ENCODE measurements at regions not wholly inside any gene's neighbourhood (a gene's known extent, or its start where the extent isn't known, plus 50 kb on each side); places are given as distances from the start of the nearest gene placed in this dataset.
"Not testable (repeated sequence)": the region's sequence is repeated elsewhere in the genome, so short reads cannot be mapped to it uniquely, and the experiment has no call there.

DNA sequence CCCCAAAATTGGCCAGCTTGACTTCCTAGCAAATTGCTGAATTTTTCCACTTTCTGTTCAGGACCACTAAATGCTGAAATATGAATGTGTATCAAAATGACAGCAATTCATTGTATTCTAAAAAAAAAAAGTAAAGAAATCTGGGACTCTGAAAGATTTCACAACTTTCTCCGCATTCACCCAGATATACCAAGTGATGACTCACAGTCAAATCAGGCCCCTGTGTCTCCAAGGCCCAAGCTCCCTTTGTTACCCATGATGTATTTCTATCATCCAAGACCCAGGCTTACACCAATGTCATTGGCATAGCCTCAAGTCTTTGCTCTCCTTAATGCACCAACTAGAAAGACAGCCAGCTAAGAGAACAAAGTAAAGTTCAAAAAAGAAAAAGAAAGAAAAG, 493.9 kb downstream of the NTRK2 start:
- DNase-seq (ENCODE audit: extremely low read depth in 1 of 2, low read depth in 1 of 2), result no peak

DNA sequence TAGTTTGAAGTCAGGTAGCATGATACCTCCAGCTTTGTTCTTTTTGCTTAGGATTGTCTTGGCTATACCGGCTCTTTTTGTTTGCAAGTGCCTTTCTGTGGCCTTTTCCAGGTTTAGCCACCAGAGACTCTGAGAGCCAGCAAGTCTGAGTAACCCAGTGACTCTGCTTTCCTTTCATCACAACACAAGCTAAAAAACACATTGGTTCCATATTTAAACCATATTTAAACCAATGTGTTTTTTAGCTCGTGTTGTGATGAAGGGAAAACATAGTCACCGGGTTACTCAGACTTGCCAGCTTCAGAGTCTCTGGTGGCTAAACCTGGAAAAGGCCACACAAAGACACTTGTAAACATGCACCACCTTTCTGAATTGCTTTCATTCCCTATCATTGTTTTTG, 493.3 kb downstream of the NTRK2 start:
- no peak for DNase-seq (ENCODE audit: extremely low read depth in 1 of 2, low read depth in 1 of 2)

DNA sequence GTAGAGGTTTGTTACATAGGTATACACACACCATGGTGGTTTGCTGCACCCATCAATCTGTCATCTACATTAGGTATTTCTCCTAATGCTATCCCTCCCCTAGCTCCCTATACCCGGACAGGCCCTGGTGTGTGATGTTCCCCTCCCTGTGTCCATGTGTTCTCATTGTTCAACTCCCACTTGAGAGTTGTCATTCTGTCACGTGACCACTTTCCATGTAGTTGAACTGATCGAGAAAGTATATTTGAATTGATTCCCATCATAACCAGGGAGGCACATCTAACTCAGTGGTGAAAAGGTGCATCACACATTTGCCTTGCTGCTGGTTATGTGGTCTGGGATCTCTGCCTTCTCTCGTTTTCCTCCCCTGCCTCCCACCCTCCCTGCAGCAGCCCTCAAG, 491.4 kb downstream of the NTRK2 start:
- DNase-seq (ENCODE audit: extremely low read depth in 1 of 2, low read depth in 1 of 2), result not testable (repeated sequence)

DNA sequence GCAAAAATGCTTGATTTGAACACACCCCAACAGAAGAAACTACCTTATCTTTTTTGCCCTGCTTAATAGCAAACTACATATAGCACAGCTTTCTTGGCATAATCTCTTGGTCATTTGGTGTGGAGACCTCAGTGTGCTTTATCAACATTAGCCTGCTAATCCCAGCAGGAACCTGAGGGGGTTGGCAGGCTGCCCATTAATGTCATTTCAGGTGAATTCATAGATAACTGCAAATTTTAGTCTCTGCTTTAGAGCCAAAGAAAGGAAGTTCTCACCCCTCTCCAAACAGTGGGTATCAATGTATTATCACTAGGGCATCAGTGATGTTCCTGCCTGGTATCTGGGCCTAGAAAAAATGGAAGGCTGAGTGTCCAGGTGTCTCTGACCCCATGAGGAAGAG, 489.0 kb downstream of the NTRK2 start:
- DNase-seq (ENCODE audit: extremely low read depth in 1 of 2, low read depth in 1 of 2), result no peak

DNA sequence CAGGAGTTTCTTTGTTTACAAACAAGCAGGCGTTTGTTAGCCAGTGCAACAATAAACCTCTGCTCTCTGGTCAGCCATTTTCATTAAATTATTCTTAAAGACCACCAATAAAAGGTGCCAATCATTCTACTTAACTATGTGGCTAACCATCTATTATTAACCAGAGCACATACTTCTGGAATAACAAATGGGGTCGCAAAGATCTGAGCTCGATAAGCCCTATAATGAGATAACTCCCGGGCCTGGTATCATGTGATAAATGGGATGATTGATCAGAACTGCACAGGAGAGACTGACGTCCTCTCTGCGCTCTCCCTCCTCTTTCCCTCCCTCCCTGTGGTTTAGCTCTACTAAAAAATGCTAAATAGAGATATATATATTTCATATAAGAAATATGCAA, 488.2 kb downstream of the NTRK2 start:
- DNase-seq (ENCODE audit: extremely low read depth in 1 of 2, low read depth in 1 of 2), result no peak

DNA sequence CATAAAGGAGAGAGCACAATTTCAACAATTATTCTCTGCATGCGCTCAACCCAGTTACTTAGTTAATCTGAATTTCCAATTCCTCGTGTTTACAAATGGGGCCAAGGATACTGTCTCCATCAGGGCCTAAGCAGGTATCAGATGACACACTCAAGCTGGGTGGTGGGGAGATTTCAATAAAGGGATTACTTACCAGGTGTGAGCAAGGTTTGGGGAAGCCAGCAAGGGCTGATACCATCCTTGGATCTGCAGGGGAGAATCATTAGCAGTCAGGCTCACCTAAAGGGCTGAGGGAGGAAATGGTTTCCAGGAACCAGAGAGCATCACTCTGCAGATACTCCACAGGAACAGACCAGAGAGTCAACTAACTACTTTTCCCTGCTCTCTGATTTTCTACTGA, 487.1 kb downstream of the NTRK2 start:
- DNase-seq (ENCODE audit: extremely low read depth in 1 of 2, low read depth in 1 of 2), result no peak

DNA sequence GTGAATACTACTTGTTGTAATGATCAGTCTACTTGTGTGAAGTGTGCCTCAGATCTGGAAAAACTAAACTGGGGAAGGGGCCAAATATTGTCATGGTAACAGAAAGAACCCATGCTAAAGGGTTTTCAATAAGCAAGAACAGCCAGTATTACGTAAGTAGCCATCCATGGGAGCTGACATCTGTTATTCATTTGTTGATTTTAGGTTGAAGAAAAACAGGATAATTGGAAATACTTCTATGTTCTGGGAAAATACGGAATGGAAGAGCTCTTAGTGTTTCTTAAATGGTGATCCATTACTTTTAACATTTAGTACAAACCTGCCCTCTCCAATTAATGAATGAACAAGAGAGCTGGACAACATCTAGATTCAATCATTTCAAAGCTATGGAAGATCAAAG, 485.8 kb downstream of the NTRK2 start:
- no peak for DNase-seq (ENCODE audit: extremely low read depth in 1 of 2, low read depth in 1 of 2)

DNA sequence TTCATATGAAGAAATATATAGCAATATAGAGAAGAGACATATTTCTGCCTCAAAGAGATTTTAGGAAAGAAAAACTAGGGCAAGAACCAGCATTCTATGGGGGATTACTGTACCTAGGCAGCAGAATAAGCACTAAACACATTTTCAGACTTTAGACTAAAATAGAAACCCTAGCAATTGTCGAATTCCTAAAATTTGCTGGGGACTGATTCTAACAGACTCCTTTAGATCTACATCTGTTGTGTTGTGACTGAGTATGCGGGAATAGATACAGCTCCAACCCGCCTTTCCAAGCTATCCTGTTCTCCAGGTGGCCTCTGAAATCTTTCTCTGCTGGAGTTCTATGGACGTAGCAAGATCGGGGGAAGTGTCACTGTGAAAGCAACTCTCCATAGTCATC, 482.2 kb downstream of the NTRK2 start:
- DNase-seq (ENCODE audit: extremely low read depth in 1 of 2, low read depth in 1 of 2), result no peak

DNA sequence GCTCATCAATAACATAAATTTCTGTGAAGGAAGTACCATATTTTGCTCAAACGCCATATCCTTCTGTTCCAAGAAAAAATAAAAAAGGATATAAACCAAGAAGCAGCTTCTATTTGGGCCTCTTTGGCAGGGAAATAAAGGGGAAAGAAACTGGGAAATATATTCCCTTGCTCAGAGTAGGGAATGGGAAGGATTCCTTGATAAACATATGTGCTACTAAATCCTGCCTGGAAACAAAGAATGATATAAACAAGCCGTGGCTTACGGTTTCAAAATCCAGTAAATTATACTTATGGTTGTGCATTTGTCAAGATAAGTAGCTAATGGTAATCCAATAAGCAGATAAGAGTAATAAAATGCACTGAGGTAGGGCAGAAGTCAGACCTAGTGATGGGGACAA, 481.6 kb downstream of the NTRK2 start:
- no peak for DNase-seq (ENCODE audit: extremely low read depth in 1 of 2, low read depth in 1 of 2)

DNA sequence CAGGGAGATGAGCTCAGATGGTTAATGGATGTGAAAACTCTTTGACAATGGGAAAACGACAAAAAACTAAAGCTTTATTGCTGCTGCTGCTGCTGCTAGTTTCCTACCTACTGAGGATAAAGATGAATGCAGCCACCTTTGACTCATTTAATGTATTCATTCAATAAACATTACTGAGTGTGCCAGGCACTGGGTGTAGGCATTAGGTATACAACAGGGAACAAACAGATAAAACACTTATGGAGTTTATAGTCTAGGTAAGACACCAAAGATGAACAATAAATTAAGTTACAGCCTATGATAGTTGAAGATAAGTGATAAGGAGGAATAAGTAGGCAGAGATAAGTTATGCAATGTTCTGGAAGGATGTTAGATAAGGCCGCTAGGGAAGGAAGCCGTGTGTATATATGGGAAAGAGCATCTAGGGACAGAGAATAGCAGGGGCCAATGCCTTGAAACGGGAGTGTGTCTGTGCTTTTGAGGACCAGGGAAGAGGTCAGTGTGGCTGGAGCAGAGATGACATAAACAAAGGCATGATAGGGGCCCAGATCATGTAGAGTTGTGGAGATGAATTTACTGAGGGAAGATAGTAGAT, 477.6 kb downstream of the NTRK2 start:
- DNase-seq (ENCODE audit: extremely low read depth in 1 of 2, low read depth in 1 of 2), result no peak

DNA sequence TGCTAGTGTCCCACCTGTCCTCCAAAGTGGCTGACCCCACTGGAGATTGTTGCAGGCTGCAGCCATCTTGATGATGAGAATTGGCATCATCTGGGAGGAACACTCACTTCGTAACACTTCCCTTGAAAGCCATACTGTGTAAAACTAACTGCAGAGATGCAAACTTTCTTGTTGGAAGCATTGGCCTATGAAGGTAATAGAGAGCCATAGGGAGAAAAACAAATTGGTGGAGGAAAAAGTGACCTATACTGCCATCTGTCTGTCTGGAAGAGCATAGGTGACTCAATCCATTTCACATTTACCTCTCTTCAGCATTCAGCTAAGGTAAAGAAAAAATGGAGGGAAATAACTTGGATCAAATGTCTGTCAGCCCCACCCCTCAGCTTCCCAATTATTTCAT, 473.4 kb downstream of the NTRK2 start:
- no peak for DNase-seq (ENCODE audit: extremely low read depth in 1 of 2, low read depth in 1 of 2)

DNA sequence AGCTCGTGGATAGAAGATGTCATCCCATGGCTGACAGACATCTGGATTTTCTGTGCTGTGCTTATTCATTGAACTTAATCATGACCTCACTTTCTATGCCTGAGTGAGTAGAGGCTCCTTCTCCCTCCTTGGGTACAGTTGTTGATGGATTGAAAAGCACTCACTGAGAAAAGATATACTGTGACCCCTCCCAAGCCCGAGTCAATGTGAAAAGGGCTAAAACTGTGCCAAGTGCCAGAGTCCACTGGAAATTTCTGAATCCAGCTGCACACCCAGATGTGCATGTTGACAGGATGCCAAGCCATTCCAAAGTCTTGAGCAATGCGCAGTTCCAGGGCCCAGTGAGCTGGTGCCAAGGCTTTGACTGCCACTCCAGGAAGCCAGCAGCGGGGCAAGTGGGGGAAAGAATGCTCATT, 473.0 kb downstream of the NTRK2 start:
- DNase-seq (ENCODE audit: extremely low read depth in 1 of 2, low read depth in 1 of 2), result no peak

DNA sequence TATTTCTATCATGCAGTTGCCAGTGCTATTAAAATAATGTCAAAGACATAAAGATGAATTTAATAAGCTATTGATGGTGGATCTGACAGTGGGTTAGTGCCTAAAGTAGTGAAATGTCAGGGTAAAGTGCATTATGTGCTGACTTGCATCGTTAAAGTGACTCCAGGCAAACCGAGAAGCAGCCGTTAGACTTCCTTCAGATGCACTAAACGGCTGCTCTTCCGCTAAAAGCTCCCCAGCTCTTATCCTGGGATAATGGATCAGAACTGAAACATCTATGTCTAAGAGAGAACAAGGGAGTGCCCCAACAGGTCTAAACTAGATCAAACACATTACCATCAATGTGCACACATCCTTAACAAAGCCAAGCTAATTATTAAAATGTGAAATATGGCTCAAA, 468.2 kb downstream of the NTRK2 start:
- no peak for DNase-seq (ENCODE audit: extremely low read depth in 1 of 2, low read depth in 1 of 2)

DNA sequence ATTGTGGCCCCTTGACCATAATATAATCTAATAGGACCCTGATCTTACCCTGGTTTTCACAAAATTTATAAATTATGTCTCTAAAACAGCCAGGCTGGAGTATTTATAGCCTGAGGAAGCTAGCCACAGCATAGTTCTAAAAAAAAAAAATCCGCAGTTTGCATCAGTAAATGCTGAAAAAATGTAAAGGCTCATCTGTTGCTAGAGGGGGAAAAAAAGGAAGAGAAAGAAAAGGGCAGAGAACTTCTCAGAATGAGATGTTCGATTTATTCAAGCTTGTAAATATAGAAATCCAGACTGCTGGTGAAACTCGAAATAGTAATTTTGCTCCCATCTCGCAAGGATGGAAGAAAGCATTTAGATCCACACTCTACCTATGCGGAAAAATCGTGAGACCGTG, 467.5 kb downstream of the NTRK2 start:
- no peak for DNase-seq (ENCODE audit: extremely low read depth in 1 of 2, low read depth in 1 of 2)

DNA sequence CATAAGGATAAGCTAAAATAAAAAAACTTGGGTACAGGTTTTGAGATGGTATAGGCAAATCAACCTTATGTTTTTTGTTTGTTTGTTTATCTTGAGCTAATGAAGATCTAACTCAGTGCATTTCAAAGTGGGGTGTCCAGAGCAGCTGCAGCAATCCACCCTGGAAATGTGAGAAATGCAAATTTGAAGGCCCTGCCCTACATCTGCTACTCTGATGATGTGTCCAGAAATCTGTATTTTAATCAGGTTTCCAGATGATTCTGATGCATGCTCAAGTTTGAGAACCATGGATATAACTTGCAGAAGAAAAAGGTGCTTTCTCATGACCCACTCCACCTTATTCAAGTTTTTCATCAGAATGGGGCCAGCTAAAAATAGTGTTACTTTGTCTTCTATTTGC, 467.0 kb downstream of the NTRK2 start:
- DNase-seq (ENCODE audit: extremely low read depth in 1 of 2, low read depth in 1 of 2), result no peak

DNA sequence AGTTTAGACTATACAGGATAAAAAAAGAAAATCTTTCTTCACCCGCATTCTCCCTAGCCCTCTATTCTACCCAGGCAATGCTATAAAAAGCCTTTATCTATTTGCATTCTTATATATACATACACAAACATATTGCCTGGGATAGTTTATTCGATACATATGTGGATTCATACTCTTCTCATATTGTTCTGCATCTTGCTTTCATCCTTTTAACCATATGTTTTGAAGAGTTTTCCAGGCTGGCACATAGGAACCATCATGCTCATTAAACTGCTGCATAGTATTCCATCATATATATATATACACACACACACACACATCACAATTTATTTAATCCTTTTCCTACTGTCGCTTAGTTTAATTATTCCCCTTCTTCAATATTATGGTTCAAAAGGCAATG, 461.2 kb downstream of the NTRK2 start:
- no peak for DNase-seq (ENCODE audit: extremely low read depth in 1 of 2, low read depth in 1 of 2)

DNA sequence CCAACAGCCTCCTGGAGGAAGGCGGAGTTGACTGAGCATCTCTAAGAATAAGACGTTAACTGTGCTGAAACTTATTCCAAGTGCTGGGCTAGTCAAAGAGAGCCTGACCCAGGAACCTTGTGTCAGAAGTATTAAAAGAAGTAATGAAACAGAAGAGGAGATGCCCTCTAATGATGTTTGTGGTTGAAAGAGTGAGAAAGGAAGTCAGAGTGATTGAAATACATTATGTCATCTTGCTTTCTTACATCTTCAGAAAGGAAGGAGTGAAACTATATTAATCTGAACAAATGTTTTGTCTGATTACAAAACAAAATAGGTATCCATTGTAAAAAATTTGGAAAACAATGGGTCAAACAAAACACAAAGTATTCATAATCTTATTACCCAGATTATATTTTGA, 460.7 kb downstream of the NTRK2 start:
- no peak for DNase-seq (ENCODE audit: extremely low read depth in 1 of 2, low read depth in 1 of 2)

DNA sequence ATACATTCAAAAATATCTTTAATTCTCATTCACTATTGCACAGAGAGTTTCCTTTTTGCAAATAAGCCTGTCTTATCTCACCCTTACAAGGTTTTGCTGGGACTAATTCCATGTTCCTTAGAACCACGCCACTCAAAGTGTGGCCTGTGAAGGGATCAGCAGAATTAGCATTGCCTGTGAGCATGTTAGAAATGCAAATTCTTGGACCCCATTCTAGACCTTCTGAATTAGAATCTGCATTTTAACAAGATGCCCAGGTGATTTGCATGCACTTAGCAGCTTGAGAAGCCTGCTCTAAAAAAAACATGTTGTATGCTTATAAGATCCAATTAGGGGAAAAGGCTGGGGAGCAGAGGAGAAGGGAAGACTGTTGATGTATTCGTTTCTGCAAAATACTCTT, 460.0 kb downstream of the NTRK2 start:
- no peak for DNase-seq (ENCODE audit: extremely low read depth in 1 of 2, low read depth in 1 of 2)

DNA sequence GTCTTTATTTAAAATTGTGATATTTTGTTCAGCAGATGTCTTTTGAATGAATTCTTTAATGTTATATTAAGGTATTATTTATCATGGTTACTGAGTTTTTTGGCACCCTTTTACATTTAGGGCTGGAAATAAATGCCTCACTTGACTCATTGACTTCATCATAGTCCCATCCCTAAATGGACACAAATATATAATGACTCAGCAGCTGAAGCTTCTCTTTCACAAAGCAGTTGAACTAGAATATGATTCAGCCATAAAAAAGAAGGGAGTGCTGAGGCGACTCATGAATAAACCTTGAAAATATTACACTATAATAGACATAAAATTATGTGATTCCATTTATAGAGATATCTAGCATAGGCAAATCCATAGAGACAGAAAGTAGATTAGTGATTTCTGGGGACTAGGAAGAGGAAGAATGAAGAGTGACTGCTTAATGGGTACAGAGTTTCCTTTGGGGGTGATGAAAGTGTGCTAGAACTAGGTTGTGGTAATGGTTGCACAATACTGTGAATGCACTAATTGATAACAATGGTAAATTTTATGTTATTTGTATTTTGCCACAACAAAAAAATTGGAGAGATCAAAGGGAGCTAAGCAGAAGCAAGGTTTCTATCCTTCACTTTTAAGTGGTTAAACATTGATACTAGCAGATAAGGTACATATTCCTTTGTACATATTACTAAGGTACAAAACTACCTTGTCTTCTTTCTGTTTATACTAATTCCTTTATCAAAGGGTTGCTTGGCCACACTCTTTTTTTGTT, 449.6 kb downstream of the NTRK2 start:
- DNase-seq (ENCODE audit: extremely low read depth in 1 of 2, low read depth in 1 of 2), result no peak

DNA sequence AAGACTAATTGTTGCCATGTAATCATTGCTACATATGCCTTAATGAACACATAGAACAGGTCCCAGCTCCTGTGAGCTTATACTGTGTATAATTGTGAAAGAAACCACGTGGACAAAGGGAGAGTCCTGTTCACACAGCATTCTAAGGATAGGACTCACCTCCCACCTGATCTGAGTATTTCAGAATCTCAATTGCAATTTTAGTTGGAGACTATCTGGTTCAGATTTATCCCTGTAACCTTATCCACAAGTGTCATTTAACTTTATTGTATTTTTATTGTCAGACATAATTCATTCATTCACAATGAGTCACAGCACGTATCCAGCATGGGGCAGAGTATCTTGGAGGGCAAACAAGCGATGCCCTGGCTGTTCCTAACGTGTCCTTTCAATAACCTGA, 448.3 kb downstream of the NTRK2 start:
- no peak for DNase-seq (ENCODE audit: extremely low read depth in 1 of 2, low read depth in 1 of 2)

DNA sequence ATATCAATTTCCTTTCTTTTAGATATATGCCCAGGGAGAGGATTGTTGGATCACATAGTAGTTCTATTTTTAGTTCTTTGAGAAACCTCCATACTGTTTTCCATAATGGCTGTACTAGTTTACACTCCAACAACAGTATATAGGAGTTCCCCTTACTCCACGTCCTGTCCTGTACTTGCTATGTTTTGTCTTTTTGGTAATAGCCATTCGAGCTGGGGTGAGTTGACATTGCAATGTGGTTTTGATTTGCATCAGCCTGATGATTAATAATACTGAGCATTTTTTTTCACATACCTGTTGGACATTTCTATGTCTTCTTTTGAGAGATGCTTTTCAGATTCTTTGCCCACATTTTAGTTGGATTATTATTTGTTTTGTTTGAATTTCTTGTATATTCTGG, 445.9 kb downstream of the NTRK2 start:
- DNase-seq (ENCODE audit: extremely low read depth in 1 of 2, low read depth in 1 of 2), result no peak

DNA sequence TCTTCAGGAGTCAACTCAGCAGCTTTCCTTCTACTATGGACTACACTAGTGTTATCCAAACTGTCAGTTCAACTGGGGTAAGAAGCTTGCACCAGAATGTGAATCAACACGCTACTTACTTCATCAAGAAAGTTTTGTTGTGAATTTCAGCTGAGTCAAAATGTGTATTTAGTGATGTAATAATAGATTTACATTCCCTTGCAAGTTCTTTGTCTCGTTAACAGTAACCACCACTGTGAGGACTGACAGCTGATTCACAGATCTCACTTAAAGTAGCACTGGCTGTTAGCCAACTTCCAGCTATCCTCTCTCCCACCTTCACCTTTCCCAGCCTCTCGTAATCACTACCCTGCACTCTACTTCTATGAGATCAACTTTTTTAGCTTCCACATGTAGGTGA, 445.3 kb downstream of the NTRK2 start:
- DNase-seq (ENCODE audit: extremely low read depth in 1 of 2, low read depth in 1 of 2), result no peak

DNA sequence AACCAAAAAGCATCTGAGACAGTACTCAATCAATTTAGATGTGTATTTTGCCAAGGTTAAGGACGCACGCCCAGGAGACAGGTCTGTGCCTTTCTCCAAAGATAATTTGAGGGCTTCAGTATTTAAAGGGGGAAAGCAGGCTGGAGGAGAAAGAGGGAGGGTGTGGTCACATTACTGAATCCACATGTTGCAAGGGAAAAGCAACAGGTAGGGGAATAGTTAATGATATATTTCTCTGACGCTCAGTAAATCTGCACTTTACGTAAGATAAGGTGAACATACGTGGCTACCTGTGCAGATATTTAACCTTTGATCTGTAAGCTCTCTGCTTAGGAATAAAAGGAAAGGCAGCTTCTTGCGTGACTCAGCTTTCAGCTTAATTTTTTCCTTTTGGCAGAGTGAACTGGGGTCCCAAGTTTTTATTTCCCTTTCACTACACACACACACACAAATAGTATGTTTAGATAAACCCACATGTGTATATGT, 443.4 kb downstream of the NTRK2 start:
- no peak for DNase-seq (ENCODE audit: extremely low read depth in 1 of 2, low read depth in 1 of 2)

Measured in activated CD8-positive, alpha-beta memory T cell treated with anti-CD3 and anti-CD28 coated beads for 1 hour (primary cell).